Anterior cingulate cortex (tissue), 58 donors: ENCODE measurements at regions not wholly inside any gene's neighbourhood (a gene's known extent, or its start where the extent isn't known, plus 50 kb on each side); places are given as distances from the start of the nearest gene placed in this dataset.

Experiments used
- DNase-seq, 58 donors: peaks; one replicate each; lab custom pipeline; 2025; lab: John Stamatoyannopoulos, UW

GRCh38 chr22:48534395-48534958 lies 1293.2 kb downstream of the BRD1 start:
- DNase-seq, result no peak

DNA sequence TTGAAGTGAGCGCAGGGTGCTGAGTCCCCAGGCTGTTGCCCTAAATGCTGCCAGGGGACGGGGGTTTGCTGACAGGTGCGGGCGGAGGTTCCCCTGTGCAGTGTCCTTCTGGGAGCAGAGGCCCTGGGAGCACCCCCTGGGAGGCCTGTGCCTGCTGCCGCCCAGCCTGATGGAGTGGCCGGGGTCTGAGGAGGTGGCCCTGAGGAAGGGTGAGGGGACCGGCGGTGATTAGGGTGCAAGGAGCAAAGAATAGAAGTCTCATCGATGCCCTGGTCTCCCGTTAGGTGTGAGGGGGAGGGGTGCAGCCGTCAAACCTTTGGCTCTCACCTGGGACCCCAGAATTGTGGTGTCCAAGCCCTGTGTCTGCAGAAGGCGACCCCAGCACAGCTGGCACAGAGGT lies 1294.7 kb downstream of the BRD1 start:
- no peak for DNase-seq

DNA sequence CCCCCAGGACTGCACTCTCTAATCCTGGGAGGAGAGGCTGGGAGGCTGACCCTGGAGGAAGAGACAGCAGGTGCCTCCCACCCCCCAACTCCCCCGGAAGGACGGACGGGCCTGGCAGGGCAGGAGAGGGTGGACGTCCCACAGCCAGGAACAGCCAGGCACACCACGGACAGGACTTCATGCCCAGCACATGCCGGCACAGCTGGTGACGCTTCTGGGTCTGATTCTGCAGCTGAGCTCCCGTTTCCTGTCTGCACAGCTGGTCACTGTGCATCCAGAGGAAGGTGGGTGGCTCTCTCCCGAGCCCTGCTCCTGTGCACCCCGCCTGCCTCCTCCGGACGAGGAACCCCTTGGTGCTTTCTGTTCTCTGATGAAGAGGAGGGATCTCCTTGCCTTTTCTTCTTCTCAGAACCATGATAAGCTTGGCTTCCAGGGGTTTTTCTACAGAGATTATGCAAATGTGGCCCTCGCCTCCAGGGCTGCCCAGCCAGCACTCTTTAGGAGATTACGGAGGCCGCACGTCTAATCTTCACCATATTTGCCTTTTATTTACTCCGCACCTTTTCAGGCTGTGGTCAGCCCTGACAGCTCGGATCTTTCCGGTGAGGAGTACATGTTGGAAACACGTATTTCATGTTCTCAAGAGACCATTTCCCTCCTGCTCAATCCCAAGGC lies 1295.8 kb downstream of the BRD1 start:
- peak in 20 of 58 donors; percentile 7 to 60 (median 19) for DNase-seq

DNA sequence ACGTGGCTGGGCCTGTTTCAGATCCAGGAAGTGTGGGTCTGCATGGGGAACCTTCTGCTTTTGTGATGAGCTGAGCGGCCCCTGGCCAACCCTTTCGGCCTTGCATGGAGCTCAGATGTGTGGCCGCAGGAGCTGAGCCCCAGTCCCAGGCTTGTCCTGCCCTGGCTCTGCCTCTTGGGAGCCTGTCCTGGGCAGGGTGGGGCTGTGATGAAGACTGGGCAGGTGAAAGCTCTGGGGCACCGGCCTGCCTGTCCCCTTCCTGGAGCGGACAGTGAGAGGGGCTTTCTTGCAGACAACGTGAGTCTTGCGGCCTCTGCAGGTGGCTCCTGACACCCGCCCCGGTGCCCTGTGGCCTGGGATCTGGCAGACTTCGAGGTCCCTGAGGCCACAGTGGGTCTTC lies 1296.6 kb downstream of the BRD1 start:
- DNase-seq, result no peak

GRCh38 chr22:48530666-48531065 lies 1297.0 kb downstream of the BRD1 start:
- DNase-seq, result no peak

DNA sequence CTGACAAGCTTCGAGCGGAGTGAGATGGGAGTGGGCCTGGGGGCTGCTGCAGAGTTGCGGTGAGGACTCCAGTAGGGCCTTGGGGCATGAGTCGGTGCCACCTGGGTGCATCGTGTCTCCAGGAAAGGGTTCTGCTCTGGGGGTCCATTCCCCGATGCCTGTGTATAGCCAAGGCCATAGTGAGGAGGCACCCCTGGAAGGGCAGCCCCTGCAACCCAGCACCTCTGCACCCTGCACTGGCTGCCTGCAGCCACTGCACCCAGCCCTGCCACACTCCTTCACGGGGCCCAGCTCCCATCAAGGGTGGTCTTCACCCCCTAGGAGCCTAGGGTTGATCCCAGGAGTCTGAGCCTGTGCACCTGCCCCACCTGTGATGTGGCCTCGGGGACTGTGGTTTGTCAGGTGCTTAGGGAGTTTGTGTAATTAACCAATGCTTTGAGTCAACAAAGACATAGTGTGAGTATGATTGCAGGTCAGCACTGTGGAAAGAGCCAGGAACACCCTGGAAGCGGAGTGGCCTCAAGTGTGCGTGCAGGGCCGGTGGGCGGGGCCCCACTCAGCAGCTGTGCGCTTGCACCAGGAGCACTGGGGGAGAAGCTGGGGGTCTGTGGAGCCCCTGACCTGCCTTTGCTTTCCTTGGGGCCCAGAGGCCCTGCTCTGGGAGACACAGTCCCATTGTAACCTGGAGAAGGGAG lies 1299.3 kb downstream of the BRD1 start:
- DNase-seq, result no peak

- no peak for DNase-seq
Measured at GRCh38 chr22:48523761-48524160, 1303.9 kb downstream of the BRD1 start.

- no peak for DNase-seq
Measured at GRCh38 chr22:48523091-48523490, 1304.6 kb downstream of the BRD1 start.

- no peak for DNase-seq
Measured at GRCh38 chr22:48522271-48522670, 1305.4 kb downstream of the BRD1 start.

DNA sequence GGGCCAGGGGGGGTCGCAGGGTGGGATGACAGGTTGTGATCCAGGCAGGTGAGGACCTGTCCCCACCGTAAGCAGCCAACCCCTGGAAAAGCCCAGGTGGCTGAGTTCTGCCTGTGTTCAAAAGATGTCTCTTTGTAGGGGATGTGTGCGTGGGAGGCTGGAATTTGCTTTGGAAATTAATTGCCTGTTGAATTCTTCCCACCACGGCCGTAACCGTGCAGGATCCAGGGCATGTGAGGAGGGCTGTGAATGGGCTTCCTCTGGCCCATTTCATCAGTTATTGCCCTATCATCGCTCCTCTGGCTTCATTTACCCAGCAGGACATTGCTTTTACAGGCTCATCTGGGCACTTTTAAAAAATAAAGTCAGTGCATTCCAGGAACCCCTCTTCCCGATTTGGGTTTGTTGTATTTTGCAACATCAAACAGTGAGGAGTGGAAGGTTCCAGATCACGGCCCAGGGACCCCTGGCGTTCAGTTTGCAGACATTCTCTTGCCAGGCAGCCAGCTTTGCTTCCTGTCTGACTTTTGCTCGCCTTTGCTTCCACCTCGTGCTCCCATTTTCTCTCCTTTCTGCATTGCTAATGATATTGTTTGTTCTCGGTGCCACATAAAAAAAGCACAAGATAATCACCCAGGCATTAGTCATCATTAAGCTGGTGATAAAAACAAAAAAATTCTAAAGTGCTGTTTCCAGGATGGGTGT lies 1306.6 kb downstream of the BRD1 start:
- DNase-seq, result no peak

DNA sequence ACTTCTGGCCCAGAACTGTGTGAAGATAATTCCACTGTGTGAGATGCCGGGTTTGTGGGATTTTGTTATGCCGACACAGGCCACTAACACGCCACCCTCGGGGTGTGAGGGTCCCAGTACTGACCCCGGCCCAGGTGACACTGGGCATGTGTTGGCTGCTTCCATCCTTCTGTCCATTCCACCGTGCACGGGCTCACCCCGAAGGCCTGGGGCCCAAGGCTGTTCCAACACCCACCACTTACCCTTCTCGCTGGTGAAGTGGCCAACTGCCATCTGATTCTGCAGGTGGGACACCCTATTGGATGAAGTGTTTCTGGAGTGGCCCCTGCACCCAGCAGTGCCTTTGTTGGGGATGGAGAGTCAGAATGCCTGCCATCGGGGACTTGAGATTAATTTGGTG lies 1307.5 kb downstream of the BRD1 start:
- DNase-seq, result no peak

DNA sequence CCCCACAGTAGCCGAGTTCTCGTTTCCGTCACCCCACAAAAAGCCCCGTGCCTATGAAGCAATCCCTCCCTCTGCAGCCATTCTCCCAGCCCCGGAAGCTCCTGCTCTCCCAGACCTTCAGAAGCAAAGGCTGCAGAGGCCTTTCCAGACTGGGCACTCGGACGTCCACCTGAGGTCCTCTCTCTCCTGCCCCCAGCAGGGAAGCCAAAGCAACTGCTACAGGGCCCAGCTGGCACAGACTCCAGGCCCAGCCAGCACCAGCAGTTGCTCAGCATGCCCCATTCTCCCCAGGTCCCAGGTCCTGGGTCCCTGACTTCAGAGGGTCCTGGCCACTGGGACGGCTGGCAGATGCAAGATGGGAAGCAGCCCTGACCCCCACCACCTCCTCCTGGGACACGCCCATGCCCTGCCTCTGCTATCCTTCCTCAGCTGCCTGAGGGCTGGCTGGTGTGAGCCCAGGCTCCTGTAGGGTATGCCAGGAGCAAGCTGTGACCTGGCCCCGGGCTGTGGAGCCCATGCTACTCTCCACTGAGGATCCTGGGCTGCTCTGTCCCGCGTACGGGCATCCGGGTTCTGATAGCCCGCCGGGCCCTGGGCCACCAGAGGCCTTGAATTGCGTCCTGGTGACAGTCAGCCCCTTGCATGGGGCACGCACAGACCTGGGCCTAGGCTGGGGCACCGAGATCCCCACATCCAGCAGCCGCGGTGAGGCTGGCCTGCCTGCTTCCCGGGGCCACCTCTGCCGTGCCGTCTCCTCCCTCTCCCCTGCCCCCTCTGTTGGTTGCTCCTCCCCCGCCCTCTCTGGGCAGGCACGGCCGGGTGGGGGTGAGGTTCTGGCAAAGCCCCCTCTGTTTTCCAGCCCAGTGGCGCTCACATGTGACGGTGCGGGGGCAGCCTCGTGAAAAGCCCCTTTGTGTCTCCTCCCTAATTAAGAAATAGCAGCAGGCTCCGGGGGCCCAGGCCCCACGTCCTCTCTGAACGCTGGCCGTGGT lies 1310.3 kb downstream of the BRD1 start:
- DNase-seq, result peak in 55 of 58 donors; percentile 7 to 89 (median 74)

- no peak for DNase-seq
Measured at GRCh38 chr22:48516571-48516970, 1311.1 kb downstream of the BRD1 start.

- no peak for DNase-seq
Measured at GRCh38 chr22:48515571-48516200, 1312.0 kb downstream of the BRD1 start.

- no peak for DNase-seq
Measured at GRCh38 chr22:48513929-48514328, 1313.7 kb downstream of the BRD1 start.

- DNase-seq, result no peak
Measured at GRCh38 chr22:48513446-48513845, 1314.2 kb downstream of the BRD1 start.

GRCh38 chr22:48511781-48512327 lies 1315.8 kb downstream of the BRD1 start:
- no peak for DNase-seq

DNA sequence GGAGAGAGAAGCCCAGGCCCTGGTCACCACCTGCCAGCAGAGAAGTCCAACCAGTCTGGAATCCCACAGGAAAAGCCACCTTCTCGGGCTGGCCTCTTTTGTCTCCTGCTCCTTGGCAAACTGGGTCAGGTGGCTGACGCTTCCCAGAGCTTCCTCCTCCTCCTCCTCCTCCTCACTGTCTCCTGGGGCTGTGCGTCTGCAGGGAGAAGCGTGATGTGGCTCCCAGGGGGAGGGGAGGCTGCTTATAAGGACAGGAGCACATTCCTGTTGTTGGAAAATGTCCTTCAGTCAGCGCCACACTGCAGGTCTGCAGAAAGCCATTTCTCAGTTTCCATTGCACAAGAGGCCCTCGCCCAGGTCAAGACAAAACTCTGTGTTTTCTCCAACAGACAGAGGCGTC lies 1316.5 kb downstream of the BRD1 start:
- peak in 3 of 58 donors; percentile 18 to 28 (median 26) for DNase-seq

GRCh38 chr22:48510599-48510998 lies 1317.1 kb downstream of the BRD1 start:
- DNase-seq, result no peak
